Transverse colon (tissue), 4 donors: ENCODE measurements at regions not wholly inside any gene's neighbourhood (a gene's known extent, or its start where the extent isn't known, plus 50 kb on each side); places are given as distances from the start of the nearest gene placed in this dataset.

Experiments
- DNase-seq: peaks from one replicate; pipeline ENCODE4 v3.0.0-alpha.2; 2019
- H3K27ac ChIP-seq, 4 donors: fragments of 200-600 bp; sonication (generic); 2 replicates each; pipeline ENCODE4 v1.5.1; 2016 to 2018; ENCODE audit warnings: inconsistent platforms in 4 of 4
- H3K27me3 ChIP-seq: fragments of 200-600 bp; sonication (generic); 2 replicates; pipeline ENCODE4 v1.5.1; 2017; ENCODE audit warnings: inconsistent platforms
- H3K36me3 ChIP-seq, 4 donors: fragments of 200-600 bp; sonication (generic); 2 replicates each; pipeline ENCODE4 v1.5.1; 2017 to 2019; ENCODE audit warnings: inconsistent platforms in 4 of 4
- H3K4me1 ChIP-seq, 4 donors: fragments of 200-600 bp; sonication (generic); 2 replicates each; pipeline ENCODE4 v1.5.1; 2017 to 2020; ENCODE audit warnings: inconsistent platforms in 4 of 4
- H3K4me3 ChIP-seq, 4 donors: fragments of 200-600 bp; sonication (generic); 1 replicate in 1 of 4; 2 replicates in 3 of 4; pipeline versions ENCODE4 v1.5.1 to v1.6.1; 2017 to 2019; ENCODE audit warnings: inconsistent platforms in 4 of 4
- H3K9me3 ChIP-seq, 2 donors: fragments of 200-600 bp; sonication (generic); 2 replicates each; pipeline ENCODE4 v1.5.1; 2017 to 2019; ENCODE audit warnings: inconsistent platforms in 2 of 2
- CTCF ChIP-seq, 5 experiments: fragments of 200-600 bp in 3 of 5; fragments of 450-650 bp in 2 of 5; sonication (generic) in 3 of 5; IDR thresholded peaks; 1 replicate in 2 of 5; 2 replicates in 3 of 5; pipeline ENCODE4 v1.5.1; 2016 to 2017; ENCODE audit warnings: antibody characterized with exemption in 5 of 5, inconsistent platforms in 3 of 5, mild to moderate bottlenecking in 2 of 5, moderate library complexity in 1 of 5
- EP300 ChIP-seq: sonication (generic); formaldehyde crosslinking; IDR thresholded peaks from one replicate; pipeline ENCODE4 v1.6.1; 2017; ENCODE audit warnings: antibody characterized with exemption, low read depth
- POLR2A ChIP-seq: fragments of 450-650 bp; IDR thresholded peaks from one replicate; pipeline ENCODE4 v1.6.1; 2016; ENCODE audit warnings: antibody characterized with exemption, mild to moderate bottlenecking, moderate library complexity
- POLR2AphosphoS5 ChIP-seq, 3 donors: sonication (generic); formaldehyde crosslinking; IDR thresholded peaks; one replicate each; pipeline ENCODE4 v1.6.1; 2016; ENCODE audit warnings: antibody characterized with exemption in 3 of 3
- WGBS, 2 donors: methylation state at CpG; one replicate each; pipeline ENCODE4 v1.1.5; 2018; ENCODE audit warnings: low coverage in 1 of 2; 5-methylcytosine and 5-hydroxymethylcytosine counted together
- in situ Hi-C, 4 donors: fragments of 200-750 bp; cut with MboI; loops; one replicate each; pipeline versions ENCODE4 v1.15.0 to v1.15.1; 2017; ENCODE audit warnings: low sequenced_read_pairs in 3 of 4, low pct_ligation_motif_present in 1 of 4, low pct_unique_long_range_greater_than_20kb in 1 of 4
- intact Hi-C: fragments of 100-400 bp; cut with DNase I; formaldehyde crosslinking; loops from one replicate; pipeline ENCODE4 v1.15.1; 2023; ENCODE audit warnings: low total_unique reads

- Histone ChIP-seq H3K4me3 (no peak overlapping the region), H3K27ac (no peak overlapping the region), H3K9me3 (no peaks in the 10 kb centered on the region), H3K27me3 (no peaks in the 10 kb centered on the region), H3K36me3 (no peaks in the 10 kb centered on the region), H3K4me1 (no peaks in the 10 kb centered on the region)
- DNase-seq = no peak
- in situ Hi-C loops (no loop called here), intact Hi-C loops (no loop called here)
- WGBS, 2 donors = 71 to 84% methylated on average over 1 of the region's 1 CpG
- no peak for TF ChIP-seq POLR2AphosphoS5 (IDR thresholded peaks at IDR 0.05)
- TF ChIP-seq CTCF (IDR thresholded peaks at IDR 0.05) = no peak
- TF ChIP-seq POLR2A = no peak
- TF ChIP-seq EP300 = no peak
Observed at GRCh38 chr1:98503771-98504170, 157.8 kb upstream of the SNX7 start.

GRCh38 chr1:98502937-98503336, 158.6 kb upstream of the SNX7 start:
- in situ Hi-C loops (no loop called here), intact Hi-C loops (no loop called here)
- DNase-seq = no peak
- no peak overlapping the region for H3K4me3 ChIP-seq
- no peaks in the 10 kb centered on the region for H3K27me3 ChIP-seq
- H3K9me3 ChIP-seq = no peaks in the 10 kb centered on the region
- H3K4me1 ChIP-seq = no peaks in the 10 kb centered on the region
- TF ChIP-seq POLR2AphosphoS5 (IDR thresholded peaks at IDR 0.05) (no peak), EP300 (no peak), CTCF (IDR thresholded peaks at IDR 0.05) (no peak), POLR2A (no peak)
- no peak overlapping the region for H3K27ac ChIP-seq
- no peaks in the 10 kb centered on the region for H3K36me3 ChIP-seq

GRCh38 chr1:98500324-98500723, 161.2 kb upstream of the SNX7 start:
- Histone ChIP-seq H3K4me1 (no peaks in the 10 kb centered on the region), H3K27me3 (no peaks in the 10 kb centered on the region), H3K27ac (no peak overlapping the region), H3K36me3 (no peaks in the 10 kb centered on the region), H3K4me3 (no peak overlapping the region), H3K9me3 (no peaks in the 10 kb centered on the region)
- DNase-seq = no peak
- 66 to 76% methylated on average over 2 of the region's 2 CpGs for WGBS, 2 donors
- no peak for TF ChIP-seq CTCF (IDR thresholded peaks at IDR 0.05)
- intact Hi-C loops (no loop called here), in situ Hi-C loops (no loop called here)

- 79 to 100% methylated on average over 1 of the region's 1 CpG for WGBS, 2 donors
- in situ Hi-C loops = no loop called here
- no peaks in the 10 kb centered on the region for H3K9me3 ChIP-seq
- H3K27ac ChIP-seq = no peak overlapping the region
- DNase-seq = no peak
- no peaks in the 10 kb centered on the region for H3K36me3 ChIP-seq
- intact Hi-C loops = no loop called here
- H3K4me1 ChIP-seq = no peaks in the 10 kb centered on the region
- no peaks in the 10 kb centered on the region for H3K27me3 ChIP-seq
- no peak overlapping the region for H3K4me3 ChIP-seq
- no peak for TF ChIP-seq POLR2AphosphoS5 (IDR thresholded peaks at IDR 0.05)
- TF ChIP-seq POLR2A = no peak
- no peak for TF ChIP-seq CTCF (IDR thresholded peaks at IDR 0.05)
- no peak for TF ChIP-seq EP300
Observed at GRCh38 chr1:98498651-98499050, 162.9 kb upstream of the SNX7 start.
